Thyroid gland (tissue), 4 donors: ENCODE measurements at regions not wholly inside any gene's neighbourhood (a gene's known extent, or its start where the extent isn't known, plus 50 kb on each side); places are given as distances from the start of the nearest gene placed in this dataset.

Experiments
- POLR2A ChIP-seq, 2 donors: fragments of 450-650 bp; IDR thresholded peaks; one replicate each; pipeline ENCODE4 v1.6.1; 2017; ENCODE audit warnings: antibody characterized with exemption in 2 of 2, mild to moderate bottlenecking in 2 of 2, moderate library complexity in 1 of 2
- TF ChIP-seq, protein P1 (sequence below), 6 experiments: fragments of 200-600 bp in 3 of 6; fragments of 450-650 bp in 3 of 6; sonication (generic) in 3 of 6; IDR thresholded peaks; one replicate each; pipeline ENCODE4 v1.5.1; 2016 to 2019; ENCODE audit warnings: antibody characterized with exemption in 6 of 6, mild to moderate bottlenecking in 2 of 6, inconsistent platforms in 1 of 6, moderate library complexity in 1 of 6

DNA sequence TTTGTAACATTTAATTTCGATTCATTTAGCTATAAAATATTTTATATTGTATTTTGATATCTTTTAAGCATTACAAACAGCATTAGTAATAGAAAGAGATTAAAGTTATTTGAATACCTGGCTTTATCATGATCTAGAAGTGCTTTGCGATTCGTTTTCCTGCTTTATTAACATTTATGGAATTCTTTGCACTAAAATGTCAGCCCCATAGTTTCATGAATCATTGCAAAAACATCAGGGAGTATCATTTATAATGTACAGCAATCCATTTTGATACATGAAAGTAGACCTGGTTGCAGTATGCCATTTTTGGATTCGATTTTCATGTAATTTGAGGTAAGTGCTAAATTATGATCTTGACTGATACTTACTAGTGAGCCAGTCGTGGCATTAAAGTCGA lies 108.0 kb upstream of the DPYD start:
- TF ChIP-seq, protein P1, sequence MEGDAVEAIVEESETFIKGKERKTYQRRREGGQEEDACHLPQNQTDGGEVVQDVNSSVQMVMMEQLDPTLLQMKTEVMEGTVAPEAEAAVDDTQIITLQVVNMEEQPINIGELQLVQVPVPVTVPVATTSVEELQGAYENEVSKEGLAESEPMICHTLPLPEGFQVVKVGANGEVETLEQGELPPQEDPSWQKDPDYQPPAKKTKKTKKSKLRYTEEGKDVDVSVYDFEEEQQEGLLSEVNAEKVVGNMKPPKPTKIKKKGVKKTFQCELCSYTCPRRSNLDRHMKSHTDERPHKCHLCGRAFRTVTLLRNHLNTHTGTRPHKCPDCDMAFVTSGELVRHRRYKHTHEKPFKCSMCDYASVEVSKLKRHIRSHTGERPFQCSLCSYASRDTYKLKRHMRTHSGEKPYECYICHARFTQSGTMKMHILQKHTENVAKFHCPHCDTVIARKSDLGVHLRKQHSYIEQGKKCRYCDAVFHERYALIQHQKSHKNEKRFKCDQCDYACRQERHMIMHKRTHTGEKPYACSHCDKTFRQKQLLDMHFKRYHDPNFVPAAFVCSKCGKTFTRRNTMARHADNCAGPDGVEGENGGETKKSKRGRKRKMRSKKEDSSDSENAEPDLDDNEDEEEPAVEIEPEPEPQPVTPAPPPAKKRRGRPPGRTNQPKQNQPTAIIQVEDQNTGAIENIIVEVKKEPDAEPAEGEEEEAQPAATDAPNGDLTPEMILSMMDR (IDR thresholded peaks at IDR 0.05): no peak
- TF ChIP-seq POLR2A (IDR thresholded peaks at IDR 0.05): no peak
